Frontal cortex (tissue), 3 donors: ENCODE measurements at regions not wholly inside any gene's neighbourhood (a gene's known extent, or its start where the extent isn't known, plus 50 kb on each side); places are given as distances from the start of the nearest gene placed in this dataset.

Experiments
- DNase-seq, 2 donors: peaks; one replicate each; pipeline ENCODE4 v3.0.0; 2012; ENCODE audit warnings: low spot score in 2 of 2
- FAIRE-seq: peaks from 2 replicates; lab custom pipeline; 2012; peaks lifted over from hg19 to GRCh38; lab: Jason Lieb, UNC
- donor health status: control.
- donor health status: control.
- donor health status: control.

DNA sequence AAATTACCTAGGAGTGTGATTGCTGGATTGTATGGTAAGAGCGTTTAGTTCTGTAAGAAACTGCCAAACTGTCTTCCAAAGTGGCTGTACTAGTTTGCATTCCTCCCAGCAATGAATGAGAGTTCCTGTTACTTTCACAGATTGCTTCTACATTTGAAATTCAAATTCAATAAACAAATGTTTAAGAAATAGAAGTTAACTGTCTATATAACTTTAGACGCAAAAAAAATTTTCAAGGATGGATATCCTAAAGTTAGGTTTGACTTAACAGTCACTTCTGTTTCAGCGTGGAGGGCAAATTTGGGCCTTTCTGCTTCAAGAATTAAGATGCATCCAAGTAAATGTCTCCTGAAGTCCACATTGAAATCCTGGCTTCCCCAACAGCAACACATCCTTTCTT is 445.6 kb downstream of the TAF11L14 start:
- DNase-seq (no peak), FAIRE-seq (no peak)

GRCh38 chr5:18088020-18088579 is 453.8 kb downstream of the TAF11L14 start:
- no peak for DNase-seq

GRCh38 chr5:18090177-18090576 is 455.9 kb downstream of the TAF11L14 start:
- FAIRE-seq = no peak

More at GRCh38 chr5:18088020-18088579, 453.8 kb downstream of the TAF11L14 start:
- FAIRE-seq = no peak

DNA sequence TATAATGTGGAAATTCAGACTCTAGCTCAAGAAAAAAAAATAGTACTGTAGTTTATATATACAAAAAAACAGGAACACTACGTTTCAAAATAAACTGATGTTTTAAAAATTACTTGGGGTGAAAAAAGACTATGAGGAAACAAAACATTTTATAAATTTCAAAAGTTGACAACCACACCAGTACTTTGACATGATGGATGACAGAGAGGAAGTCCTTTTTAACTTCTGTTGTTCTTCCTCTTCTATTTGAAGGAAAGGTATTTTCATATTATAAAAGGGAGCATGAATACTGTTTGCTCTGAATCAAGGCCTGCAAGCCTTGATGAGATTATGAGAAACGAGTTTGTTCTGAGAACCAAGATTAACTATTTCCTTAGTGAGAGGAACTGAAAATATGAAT is 456.9 kb downstream of the TAF11L14 start:
- DNase-seq = no peak
- FAIRE-seq = peak; percentile 6

More at GRCh38 chr5:18090177-18090576, 455.9 kb downstream of the TAF11L14 start:
- DNase-seq = no peak

GRCh38 chr5:18091758-18092157 is 457.5 kb downstream of the TAF11L14 start:
- no peak for FAIRE-seq
- DNase-seq = no peak

DNA sequence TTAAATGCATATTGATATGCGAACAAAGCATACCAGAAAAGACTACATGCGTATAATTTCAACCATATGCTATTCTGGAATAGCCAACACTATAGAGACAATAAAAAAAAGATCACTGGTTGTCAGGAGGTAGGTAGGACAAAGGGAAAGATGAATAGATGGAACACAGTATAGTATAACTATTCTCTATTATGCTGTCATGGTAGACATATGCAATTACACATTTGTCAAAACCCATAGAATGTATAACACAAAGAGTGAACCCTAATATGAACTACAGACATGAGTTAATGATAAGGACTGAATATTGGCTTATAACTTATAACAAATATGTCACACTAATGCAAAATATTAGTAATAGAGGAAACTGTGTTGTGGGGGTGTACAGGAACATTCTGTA is 460.8 kb downstream of the TAF11L14 start:
- DNase-seq = no peak
- no peak for FAIRE-seq

DNA sequence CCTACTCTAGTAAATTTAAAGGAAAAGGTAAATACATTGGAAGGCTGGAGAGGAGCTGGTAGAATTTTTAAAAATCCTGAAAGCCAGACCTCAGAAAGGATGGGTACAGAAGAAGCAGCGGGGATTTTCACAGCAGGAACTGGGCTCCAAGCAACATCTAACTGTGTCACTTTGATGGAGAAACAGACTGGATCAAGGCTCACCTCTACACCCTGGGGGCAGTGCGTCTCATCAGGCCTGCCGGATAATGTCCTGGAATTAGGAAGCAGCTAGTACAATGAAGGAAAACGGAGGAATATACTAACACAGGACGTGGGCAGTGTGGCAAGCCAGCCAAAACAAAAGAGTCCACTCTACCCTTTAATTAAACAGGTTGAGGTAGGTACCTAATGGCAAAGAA is 463.6 kb downstream of the TAF11L14 start:
- no peak for DNase-seq
- FAIRE-seq = no peak

DNA sequence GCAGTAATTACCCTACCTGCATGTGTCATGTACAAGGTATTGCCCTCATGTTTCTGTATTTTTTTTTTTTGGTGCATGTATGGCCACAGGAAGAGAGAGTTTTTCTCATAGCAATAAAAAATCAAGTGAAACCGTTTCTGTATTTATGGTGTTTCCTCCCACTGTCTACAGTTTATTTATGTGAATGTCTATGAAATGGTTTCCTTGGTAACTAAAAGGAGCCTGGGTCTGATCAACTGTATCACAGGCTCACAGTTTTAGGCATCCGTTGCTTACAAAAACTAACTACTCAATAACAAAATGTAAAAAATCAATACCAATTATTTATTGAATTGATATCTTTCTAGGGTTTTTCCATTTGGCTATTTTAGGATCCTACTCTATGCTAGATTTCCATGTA is 464.4 kb downstream of the TAF11L14 start:
- DNase-seq = no peak
- no peak for FAIRE-seq

DNA sequence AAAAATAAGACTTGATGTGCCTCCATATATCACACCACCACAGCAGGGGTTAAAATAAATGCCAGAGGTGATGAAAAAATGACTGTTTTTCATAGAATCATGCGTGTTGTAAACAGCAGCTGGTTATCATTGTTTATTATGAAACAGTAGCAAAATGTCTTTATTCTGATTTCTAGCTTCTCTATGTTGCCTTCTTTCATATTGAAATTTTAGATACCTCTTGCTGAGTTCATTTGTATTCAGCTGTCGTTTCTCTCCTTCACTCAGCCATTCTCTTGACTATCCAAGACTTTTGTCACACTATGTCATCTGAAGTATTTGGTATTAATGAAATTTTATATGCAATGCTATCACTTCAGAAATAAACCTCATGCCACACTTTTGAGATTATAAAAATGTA is 465.0 kb downstream of the TAF11L14 start:
- FAIRE-seq (no peak), DNase-seq (no peak)

- DNase-seq (no peak), FAIRE-seq (no peak)
These were observed 467.3 kb downstream of the TAF11L14 start for GRCh38 chr5:18101532-18101931.

DNA sequence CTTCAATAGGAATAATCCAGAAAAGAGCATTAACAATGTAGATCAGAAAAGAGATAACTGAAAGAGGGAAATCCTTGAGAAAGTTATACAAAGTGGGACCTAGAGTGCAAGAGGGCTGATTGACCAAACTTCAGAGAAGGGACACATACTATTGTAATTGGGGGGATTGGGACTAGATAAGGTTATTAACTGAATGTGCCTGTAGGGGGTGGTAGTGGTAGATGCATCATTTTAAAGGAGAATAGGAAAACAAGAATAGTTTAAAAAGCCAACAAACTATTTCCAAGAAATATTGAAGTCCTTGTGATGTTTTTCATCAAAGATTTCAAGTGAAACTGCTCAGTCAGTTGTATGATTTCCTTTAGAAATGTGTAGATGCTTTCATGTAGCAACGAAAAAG is 468.5 kb downstream of the TAF11L14 start:
- DNase-seq (no peak), FAIRE-seq (no peak)

- DNase-seq (no peak), FAIRE-seq (no peak)
These were observed 471.2 kb downstream of the TAF11L14 start for GRCh38 chr5:18105449-18105848.

DNA sequence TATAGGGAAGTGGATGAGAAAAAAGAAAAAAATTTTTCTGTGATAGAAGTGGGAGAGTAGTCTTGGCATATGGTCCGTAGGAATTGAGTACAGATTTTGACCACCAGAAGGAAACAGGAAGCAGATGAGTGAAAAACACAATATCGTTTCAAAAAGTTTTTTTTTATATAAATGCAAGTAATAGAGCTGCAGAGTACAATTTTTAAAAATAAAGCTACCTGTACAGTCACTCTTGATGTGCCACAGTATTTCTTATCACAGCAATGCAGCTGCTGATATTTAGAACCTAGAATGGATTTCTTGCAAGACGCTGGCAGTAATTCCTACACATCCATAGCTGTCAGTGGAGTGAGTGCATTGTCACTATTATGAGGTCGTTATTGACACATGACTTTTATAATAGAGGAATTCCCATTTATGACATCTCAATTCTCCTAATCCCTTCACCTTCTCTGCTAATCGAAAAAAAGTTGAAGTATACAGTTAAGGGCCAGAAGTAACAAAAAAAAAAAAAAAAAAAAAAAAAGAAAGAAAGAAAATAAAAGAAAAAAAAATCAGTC is 477.7 kb downstream of the TAF11L14 start:
- DNase-seq (no peak), FAIRE-seq (no peak)

- FAIRE-seq = no peak
These were observed 479.5 kb downstream of the TAF11L14 start for GRCh38 chr5:18113721-18114120.

GRCh38 chr5:18114151-18114757 is 480.0 kb downstream of the TAF11L14 start:
- FAIRE-seq = no peak
- DNase-seq = no peak

More at GRCh38 chr5:18113721-18114120, 479.5 kb downstream of the TAF11L14 start:
- peak in 1 of 2 donors; percentile 12 for DNase-seq

DNA sequence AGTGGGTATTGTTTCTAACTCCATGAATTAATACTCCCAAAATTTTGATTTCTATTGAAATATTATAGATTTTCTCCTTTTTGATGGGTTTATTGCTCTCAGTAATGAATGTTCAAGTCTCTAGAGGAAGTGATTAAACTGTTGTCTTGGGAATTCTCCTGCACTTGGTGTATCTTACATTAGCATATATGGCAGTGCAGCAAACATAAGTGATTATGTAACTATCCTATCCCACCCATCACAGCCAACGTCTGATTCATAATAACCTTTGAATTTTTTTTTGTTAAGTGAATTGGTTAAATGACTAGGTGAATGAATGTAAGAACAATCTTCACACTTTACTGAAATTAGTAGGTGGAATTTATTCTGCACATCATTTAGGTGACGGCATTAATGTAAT is 483.7 kb downstream of the TAF11L14 start:
- FAIRE-seq = no peak
- no peak for DNase-seq

- DNase-seq (no peak), FAIRE-seq (no peak)
These were observed 485.0 kb downstream of the TAF11L14 start for GRCh38 chr5:18119156-18119785.

- DNase-seq = no peak
- no peak for FAIRE-seq
These were observed 507.0 kb downstream of the TAF11L14 start for GRCh38 chr5:18141222-18141621.

GRCh38 chr5:18142831-18143230 is 508.6 kb downstream of the TAF11L14 start:
- no peak for FAIRE-seq

DNA sequence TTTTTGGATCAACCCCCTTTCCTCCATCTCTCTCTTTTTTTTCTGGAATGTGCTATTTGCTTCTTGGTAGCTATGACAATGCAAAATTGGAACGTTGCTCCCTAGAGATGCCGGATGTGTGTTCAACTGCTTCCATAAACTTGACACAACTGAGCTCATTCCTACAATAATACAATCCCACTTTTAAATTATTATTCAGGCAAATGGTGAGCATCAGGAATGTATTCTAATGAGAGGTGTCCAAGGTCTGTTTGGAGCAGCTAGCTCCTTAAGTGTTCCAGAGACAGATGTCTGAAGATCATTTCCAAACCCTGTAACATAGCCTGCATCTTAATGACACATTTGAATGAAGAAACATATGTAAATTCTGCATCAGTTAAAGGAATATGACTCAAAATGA is 518.4 kb downstream of the TAF11L14 start:
- DNase-seq (no peak), FAIRE-seq (no peak)

More at GRCh38 chr5:18142831-18143230, 508.6 kb downstream of the TAF11L14 start:
- DNase-seq = no peak

DNA sequence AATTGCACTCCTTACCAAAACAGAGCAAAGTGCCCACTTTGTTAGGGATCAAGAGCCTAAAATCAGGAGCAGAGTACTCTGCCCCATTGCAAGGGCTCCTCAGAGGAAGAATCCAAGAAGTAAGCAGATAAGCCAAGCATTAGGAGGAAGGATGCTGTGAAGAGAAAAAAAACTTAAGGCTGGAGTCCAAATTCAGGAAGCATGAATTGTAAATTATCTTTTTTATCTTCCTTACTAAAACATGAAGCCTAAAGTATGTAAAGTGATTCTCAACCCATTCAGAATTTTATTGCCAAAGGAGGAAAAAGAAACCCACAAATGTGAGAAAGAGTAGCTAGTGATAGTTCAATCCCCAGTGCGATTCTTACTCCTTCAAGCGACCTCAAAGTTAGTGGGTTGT is 523.9 kb downstream of the TAF11L14 start:
- FAIRE-seq (no peak), DNase-seq (no peak)
